ENCODE measurements at regions not wholly inside any gene's neighbourhood (a gene's known extent, or its start where the extent isn't known, plus 50 kb on each side); places are given as distances from the start of the nearest gene placed in this dataset.
A peak's percentile ranks its signal among the peaks of the same experiment; 100 is the strongest.
"Not testable (repeated sequence)": the region's sequence is repeated elsewhere in the genome, so short reads cannot be mapped to it uniquely, and the experiment has no call there.

DNA sequence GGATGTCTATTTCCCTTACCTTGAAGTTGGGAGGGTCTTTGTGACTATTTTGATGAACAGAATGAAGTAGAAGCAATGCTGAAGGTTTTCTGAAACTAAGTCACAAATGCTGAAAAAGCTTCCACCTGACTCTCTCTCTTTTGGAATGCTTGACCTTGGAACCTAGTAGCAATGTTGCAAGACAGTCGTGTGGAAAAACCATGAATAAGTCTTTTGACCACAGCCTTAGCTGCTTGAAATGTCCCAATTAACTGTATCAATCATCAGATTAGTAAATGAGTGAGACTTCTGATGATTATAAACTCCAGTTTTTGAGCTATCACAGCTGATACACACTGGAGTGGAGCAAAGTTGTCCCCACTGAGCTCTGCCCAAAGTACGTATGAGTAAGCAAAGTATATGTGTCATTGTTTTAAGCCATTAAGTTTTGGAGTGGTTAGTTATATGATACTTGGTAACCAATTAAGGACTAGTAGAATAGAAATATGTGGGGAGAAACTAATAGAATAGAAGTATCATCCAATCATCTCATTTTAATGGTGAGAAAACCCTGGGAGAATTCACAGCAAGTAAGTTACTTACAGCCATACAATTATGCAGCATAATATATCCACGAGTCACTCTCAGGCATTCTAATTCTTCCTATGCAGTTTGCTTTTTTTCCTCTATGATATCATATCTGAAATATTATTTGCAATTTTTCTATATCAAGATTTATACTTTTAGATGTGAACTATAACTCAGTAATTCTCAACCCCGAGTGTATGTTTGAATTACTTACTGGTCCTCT, 1010.6 kb downstream of the ROBO2 start:
- intact Hi-C loops (cut with DNase I), result no loop called here
- ATAC-seq, result no peak

DNA sequence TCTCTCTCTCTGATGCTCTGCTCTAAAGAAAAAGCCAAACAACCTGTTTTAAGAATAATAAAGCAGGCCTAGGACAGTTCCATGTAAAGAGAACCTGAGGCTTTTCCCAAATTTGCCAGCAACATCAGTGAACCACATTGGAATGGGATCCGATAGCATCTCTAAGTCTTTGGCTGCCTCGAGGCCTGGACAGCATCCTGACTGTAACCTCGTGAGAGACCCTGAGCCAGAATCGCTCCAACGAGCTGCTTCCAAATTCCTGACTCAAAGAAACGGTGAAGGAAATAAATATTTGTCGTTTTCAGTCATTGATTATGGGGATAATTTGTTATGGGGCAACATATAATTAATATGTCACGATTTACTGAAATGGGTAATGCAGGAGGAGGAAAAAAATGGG, 1012.8 kb downstream of the ROBO2 start:
- DNase-seq (ENCODE audit: low spot score) (no peak), ATAC-seq (no peak)
- intact Hi-C loops (cut with DNase I), result no loop called here

More for the DNA sequence above, 1010.6 kb downstream of the ROBO2 start:
- DNase-seq (ENCODE audit: low spot score), result no peak

DNA sequence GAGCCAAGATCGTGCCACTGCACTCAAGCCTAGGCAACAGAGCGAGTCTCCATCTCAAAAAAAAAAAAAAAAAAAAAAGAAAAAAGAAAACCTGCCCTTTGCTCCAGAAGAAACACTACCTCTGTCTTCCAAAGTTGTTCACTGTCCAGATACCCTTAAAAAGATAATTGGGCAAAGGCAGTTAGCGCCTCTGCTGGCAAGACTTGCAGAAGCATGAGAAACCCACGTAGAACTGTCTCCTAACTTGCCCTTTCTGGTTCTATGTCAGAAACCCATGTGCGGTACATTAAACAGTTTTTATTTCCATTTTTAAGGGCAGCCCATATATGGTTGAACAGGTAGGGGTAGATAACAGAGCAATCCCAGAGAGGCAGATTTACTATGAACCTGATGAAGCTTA, 1026.4 kb downstream of the ROBO2 start:
- ATAC-seq (no peak), DNase-seq (ENCODE audit: low spot score) (no peak)

DNA sequence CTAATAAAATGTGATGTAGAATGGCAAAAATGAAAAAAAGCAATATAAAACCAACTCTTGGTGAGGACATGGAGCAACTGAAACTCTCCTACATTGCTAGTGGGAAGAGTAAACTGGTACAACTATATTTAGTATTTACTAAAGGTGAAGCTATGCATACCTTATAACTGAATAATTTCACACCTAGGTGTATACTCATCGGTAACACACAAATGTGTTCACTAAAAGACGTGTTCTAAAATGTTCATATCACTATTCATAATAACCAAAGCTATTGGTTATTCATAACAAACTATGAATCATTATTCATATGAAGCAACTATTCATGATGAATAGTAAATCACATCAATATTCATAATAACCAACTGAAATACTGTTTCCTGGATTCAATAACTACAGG, 1030.3 kb downstream of the ROBO2 start:
- DNase-seq (ENCODE audit: low spot score), result no peak
- no peak for ATAC-seq
- intact Hi-C loops (cut with DNase I), result no loop called here

More for the DNA sequence above, 1026.4 kb downstream of the ROBO2 start:
- intact Hi-C loops (cut with DNase I), result no loop called here

DNA sequence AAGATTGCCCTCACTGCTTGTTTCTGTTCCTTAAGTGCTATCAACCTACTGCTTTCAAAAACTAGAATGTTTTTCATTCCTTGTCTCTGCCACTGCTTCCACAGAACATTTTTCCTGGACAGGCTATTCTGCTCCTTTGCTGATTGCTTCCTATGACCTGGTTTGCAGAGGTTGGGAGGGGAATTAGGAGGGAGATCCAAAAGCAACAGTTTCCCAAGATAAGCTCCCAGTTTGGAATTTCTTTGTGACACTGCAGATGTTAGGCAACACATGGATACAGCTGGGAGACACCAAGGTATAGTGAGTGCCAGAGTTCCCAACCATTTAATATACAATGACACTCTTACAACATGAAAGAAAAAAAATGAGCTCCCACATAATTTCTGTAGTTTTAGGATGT, 1036.5 kb downstream of the ROBO2 start:
- intact Hi-C loops (cut with DNase I), result no loop called here
- DNase-seq (ENCODE audit: low spot score), result no peak
- peak; percentile 38 for ATAC-seq

DNA sequence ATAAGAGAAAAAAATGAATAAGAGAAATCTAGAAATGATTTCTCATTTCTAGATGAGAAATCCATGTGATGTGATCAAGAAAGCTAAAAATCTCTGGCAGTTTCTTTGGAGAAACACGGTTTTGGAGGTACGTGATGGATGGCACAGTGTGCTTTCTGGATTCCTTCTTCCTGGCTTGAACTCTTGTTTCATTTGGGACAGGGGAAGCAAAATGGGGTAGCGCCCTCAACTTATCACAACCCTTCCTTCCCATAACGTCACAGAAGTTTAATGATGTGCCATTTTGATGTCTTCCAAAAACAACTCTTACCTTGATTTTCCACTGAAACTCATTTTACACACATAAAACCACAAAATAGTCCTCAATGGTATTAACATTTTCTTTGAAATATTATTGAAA, 1037.3 kb downstream of the ROBO2 start:
- no peak for DNase-seq (ENCODE audit: low spot score)
- ATAC-seq, result no peak
- intact Hi-C loops (cut with DNase I), result no loop called here

DNA sequence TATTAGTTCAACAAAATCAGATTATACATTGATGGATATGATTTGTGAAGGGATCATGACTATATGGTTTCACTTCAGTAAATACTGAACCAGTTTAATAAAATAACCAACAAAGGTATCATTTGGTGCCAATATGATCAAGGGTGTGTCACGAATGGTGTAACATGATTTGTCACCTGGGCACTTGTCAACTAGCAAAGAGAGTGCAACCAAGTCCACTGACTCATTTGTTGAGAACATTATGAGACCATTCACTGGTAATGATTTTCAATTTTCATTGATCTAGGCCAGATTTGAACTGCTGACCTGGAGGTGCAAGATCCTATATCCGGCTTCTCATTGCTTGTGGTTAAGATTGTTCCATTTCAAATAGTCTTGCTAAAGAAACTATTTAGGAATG, 1037.9 kb downstream of the ROBO2 start:
- intact Hi-C loops (cut with DNase I), result no loop called here
- no peak for ATAC-seq
- DNase-seq (ENCODE audit: low spot score), result no peak

DNA sequence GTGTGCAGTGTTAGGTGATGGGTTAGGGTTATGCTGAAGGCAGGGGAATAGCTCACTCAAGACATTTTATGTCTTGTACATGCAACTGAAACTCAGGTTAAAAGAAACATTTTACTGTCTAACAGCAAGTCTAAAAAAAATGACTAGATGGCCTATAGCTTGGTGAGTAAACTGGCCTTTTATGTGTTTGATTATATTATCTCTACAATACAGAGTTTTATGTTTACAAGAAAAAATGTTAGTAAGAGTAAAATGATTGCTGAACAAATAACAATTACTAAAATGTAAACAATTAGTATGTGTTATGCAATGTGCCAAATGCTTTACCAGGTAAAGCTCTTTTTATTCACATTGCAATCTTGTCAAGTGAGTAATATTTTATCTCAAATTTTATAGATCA, 1039.6 kb downstream of the ROBO2 start:
- intact Hi-C loops (cut with DNase I), result no loop called here
- DNase-seq (ENCODE audit: low spot score) (no peak), ATAC-seq (no peak)

DNA sequence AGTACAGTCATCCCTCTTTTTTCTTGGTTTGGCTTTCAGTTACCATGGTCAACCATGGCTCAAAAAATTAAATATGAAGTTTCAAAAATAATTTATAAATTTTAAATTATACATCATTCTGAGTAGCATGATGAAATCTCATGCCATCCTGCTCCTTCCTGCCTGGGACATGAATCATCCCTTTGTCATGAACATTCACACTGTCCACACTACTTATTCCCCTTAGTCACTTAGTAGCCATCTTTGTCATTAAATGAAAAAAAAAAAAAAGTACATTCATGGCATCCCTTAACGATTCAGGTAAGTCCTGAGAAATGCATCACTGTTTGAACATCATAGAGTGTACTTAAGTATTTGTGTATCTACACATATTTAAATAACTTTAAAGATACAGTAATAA, 1046.3 kb downstream of the ROBO2 start:
- ATAC-seq (no peak), DNase-seq (ENCODE audit: low spot score) (no peak)
- intact Hi-C loops (cut with DNase I), result no loop called here

DNA sequence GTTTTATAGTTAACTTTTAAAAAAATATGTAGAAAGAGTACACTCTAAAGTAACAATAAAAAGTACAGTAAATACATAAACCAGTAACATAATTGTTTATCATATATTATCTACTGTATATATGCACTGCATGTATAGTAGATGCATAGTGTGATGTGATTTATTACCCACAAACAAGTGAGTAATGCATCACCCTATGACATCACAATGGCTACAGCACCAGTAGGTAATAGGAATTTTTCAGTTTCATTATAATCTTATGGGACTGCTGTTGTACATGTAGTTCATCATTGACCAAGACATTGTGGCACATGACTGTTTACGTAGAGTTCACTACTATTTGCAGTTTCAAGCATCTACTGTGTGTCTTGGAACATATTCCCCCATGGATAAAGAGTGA, 1047.2 kb downstream of the ROBO2 start:
- intact Hi-C loops (cut with DNase I), result no loop called here
- DNase-seq (ENCODE audit: low spot score), result no peak
- no peak for ATAC-seq

DNA sequence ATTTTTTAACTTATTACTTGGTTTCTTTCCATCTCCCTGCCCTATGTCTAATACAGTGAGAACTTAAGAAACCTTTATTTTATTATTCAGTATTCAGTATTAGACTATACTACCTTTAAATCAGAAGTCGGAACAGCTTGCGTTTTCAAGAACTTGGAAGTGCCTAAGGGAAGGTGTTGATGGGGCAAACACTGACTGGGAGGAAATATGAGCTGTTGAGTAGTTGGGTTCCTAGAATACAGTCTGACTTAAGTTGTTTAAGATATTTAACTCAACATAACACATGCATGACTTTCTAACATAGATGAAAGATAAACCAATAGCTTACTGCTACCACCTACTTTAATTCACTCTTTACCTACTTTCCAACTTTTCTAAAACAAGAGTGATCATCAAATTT, 1048.1 kb downstream of the ROBO2 start:
- ATAC-seq (no peak), DNase-seq (ENCODE audit: low spot score) (no peak)
- intact Hi-C loops (cut with DNase I), result no loop called here

DNA sequence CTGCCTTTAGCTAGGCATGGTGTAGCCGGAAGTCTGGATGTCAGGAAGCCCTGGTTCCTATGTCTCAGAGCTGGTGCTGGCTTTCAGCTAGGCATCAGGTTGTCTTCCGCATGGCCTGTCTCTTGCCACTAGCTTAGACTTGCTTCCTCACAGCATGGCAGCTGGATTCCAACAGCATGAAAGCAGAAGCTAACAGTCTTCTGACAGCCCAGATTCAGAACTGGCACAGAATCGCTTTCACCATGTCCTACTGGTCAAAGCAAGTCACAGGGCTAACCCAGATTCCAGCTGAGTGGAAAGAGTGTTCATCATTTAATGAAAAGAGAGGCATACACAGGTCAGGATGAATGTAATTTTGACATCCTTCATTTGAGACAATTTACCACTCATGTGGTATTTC, 1050.5 kb downstream of the ROBO2 start:
- DNase-seq (ENCODE audit: low spot score), result no peak
- intact Hi-C loops (cut with DNase I), result no loop called here
- no peak for ATAC-seq

DNA sequence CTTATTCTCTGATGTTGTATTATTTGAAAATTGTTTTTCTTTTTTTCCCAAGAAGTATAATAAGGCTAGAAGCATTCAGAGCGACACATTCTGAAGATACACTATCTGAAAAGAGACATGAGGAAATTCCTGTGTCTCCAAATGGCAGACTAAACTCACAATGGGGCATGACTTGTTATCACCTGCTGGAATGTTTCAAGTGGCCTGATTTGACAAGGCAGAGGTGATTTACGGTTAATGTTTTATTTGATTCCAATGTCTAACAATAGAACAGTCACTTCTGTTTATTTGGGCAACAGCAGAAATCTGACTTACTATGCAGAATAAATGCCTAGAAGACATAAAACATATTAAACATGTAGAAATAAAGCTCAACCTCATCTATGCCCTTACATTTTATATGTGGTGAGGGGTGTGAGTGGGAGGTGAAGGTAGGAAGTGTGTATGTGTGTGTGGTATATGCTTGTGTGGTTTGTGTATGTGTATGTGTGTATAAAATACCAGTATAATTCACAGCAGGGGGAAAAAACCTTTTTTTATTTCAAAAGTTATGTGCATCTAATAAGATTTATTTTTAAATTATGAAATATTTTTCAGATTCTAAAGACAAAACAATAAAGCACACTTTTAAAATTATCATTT, 1051.7 kb downstream of the ROBO2 start:
- DNase-seq (ENCODE audit: low spot score) (no peak), ATAC-seq (no peak)
- intact Hi-C loops (cut with DNase I), result no loop called here

DNA sequence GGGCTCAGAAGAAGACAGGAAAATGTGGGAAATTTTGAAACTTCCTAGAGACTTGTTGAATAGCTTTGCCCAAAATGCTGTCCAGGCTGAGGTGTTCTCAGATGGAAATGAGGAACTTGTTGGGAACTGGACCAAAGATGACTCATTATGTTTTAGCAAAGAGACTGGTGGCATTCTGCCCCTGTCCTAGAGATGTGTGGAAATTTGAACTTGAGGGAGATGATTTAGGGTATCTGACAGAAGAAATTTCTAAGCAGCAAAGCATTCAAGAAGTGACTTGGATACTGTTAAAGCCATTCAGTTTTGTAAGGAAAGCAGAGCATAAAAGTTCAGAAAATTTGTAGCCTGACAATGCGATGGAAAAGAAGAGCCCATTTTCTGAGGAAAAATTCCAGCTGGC, 1052.7 kb downstream of the ROBO2 start:
- ATAC-seq; DNase-seq (ENCODE audit: low spot score); intact Hi-C loops (cut with DNase I): not testable (repeated sequence)

DNA sequence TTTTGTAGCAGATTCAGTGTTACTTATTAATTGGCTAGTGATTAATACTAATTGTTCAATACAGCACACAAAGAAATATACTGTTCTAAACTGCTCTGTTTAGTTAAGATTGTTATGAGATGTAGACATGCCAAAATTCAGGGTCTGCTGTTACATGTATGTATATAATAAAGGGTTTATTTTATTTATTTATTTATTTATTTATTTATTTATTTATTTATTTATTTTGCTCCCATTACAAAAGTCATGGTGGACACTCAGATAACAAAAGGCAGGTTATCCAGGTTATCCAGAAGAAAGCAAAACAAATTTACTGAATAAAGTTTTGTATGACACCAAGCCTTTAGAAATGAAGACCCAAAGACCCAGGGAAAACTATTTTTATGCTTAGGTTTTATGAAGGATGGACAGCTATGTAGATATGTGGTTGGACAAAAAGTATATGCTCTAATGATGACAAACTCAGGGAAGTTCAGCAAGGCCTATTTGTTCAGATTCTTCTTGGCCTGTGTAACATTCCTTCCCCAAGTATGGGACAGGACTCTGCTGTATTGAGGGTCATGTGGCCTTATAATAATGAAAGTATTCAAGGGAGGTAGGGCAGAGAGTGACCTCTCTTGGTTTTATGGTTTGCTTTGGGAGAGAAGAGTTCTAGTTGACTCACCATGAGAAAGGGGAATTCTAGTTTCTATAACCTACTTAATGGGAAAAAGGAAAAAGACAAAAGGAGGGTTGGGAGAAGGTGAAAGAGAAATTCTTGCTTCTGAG, 1056.8 kb downstream of the ROBO2 start:
- DNase-seq (ENCODE audit: low spot score) (no peak), ATAC-seq (no peak)
- intact Hi-C loops (cut with DNase I), result no loop called here

DNA sequence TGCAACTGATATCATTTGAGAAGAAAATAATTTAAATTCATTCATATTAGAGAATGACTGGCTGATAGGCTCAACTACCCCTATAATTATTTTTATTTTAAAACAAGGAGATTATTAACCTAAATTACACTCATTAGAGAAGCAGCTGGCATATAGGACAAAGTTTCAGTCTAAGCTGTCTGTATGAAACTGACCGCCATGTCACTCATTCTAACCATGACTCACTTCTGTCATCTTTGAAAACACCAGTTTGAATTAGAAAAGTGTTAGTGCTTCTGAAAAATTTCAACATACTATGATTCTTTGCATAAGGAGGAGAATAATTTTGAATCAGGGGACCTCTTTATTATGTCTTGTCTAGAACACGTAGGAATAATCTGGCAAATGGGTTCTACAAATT, 1058.5 kb downstream of the ROBO2 start:
- ATAC-seq (no peak), DNase-seq (ENCODE audit: low spot score) (no peak)
- intact Hi-C loops (cut with DNase I), result no loop called here

DNA sequence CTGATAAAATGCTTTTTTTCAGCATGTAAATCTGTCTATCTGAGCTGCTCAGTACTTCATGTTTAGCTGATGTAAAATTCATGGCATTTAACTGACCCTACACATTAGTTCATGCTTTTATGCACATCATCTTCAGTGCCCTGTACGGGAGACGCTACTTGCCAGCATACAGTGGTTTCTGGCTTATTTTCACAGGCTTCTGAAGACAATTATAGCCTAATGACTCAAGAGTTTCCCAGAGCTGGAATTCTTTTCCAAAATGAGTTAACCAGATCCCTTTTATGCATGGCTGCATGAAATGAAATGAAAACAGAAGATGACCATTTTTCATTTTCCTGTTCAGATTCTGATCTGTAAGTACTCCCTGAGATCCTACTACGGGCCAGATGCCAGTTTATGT, 1061.5 kb downstream of the ROBO2 start:
- ATAC-seq (no peak), DNase-seq (ENCODE audit: low spot score) (no peak)
- intact Hi-C loops (cut with DNase I), result no loop called here

DNA sequence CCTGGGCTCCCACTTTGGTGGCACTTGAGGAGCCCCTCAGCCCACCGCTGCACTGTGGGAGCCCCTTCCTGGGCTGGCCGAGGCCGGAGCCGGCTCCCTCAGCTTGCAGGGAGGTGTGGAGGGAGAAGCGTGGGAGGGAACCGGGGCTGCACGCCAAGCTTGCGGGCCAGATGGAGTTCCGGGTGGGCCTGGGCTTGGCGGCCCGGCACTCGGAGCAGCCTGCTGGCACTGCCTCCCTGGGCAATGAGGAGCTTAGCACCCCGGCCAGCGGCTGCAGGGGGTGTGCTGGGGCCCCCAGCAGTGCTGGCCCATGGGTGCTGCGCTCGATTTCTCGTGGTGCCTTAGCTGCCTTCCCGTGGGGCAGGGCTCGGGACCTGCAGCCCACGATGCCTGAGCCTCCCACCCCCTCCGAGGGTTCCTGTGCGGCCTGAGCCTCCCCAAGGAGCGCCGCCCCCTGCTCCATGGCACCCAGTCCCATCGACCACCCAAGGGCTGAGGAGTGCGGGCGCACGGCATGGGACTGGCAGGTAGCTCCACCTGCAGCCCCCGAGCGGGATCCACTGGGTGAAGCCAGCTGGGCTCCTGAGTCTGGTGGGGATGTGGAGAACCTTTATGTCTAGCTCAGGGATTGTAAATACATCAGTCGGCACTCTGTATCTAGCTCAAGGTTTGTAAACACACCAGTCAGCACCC, 1068.5 kb downstream of the ROBO2 start:
- ATAC-seq; DNase-seq (ENCODE audit: low spot score); intact Hi-C loops (cut with DNase I): not testable (repeated sequence)

DNA sequence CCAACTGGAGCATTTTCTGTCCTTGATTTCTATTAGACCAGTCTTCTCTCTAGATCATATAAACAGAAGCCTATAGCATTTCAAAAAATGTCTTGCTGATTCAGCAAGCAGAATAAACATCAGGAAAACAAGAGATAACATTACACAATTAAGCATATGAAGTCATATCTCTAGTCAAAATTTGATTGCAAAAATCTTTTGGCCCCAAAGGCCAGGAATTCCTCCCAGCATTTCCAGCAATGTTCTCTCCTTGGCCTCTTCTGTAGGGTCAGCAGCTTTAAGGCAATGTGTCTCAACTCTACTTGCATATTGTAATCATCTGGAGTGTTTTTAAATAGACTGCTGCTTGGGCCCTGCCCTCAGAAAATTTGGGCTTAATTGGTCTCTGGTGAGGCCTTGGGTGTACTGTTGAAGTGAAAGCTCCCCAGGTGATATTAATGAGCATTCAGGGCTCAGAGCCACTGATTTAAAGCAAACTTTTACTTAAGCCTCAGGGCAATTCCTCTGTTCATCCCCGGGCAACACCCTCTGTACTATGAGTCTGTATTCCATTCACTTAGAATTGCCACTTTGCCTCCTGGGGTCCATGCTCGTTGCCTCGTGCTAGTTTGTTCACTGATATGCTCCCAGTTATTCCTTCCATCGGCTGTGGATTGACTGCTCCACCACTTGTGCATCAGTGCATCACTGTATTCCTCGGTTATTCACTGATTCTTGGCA, 1072.6 kb downstream of the ROBO2 start:
- intact Hi-C loops (cut with DNase I), result no loop called here
- ATAC-seq (peak; percentile 73), DNase-seq (ENCODE audit: low spot score) (no peak)

Data from sciatic nerve (tissue), 2 donors.